LNCaP clone FGC (cell line): ENCODE measurements at regions not wholly inside any gene's neighbourhood (a gene's known extent, or its start where the extent isn't known, plus 50 kb on each side); places are given as distances from the start of the nearest gene placed in this dataset.
"Not testable (repeated sequence)": the region's sequence is repeated elsewhere in the genome, so short reads cannot be mapped to it uniquely, and the experiment has no call there.

Experiments used
- DNase-seq: peaks from one replicate; pipeline ENCODE4 v3.0.0-alpha.2; 2011; ENCODE audit warnings: low read depth
- H3K4me3 ChIP-seq: 2 replicates; pipeline ENCODE4 v1.5.1; 2011; ENCODE audit warnings: mild to moderate bottlenecking, low read depth, low read length, control low read depth
- TF ChIP-seq, protein P1 (sequence below): IDR thresholded peaks from 2 replicates; pipeline ENCODE4 v1.5.1; 2012; ENCODE audit warnings: mild to moderate bottlenecking; ENCODE audit not compliant: control insufficient read depth, insufficient read depth; ENCODE audit errors: extremely low read depth

DNA sequence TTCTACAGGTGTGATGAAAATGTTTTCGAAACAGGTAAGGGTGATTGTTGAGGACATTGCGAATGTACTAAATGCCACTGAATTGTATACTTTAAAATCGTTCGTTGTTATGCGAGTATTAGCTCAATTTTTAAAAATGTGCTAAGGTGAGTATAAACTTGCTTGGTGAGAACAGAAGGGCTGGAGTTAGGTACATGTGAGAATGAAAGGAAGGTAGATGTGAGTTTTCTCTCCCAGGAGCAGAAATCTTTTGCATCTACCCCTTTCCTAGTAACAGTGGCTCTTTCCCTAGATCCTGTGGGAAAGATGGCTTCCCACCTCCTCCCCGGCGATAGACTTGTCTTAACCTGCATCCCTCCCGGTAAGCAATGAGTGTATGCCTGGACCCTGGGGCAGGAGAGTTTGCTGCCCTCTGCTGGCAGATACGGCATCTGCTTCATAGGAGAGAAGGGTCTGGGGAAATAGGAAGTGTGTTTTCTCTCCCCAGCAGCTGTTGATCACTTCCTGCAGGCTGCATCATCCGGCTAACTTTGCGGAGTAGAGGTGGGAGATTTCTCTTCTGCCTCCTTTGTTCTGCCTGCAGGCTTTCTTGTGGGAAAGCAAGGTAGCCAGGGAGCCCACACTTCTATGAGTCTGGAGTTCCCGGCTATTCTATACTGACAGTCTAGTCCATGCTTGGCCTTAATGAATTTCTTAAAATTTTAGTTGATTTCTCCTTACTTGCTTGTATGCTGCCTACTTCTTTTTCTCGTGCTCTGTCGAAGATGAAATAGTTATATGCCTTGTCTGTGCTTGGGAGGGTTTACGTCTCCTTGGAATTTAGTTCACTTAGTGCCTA, 373.3 kb upstream of the SEMA6A start:
- peak; percentile 37 for DNase-seq
- TF ChIP-seq, protein P1, sequence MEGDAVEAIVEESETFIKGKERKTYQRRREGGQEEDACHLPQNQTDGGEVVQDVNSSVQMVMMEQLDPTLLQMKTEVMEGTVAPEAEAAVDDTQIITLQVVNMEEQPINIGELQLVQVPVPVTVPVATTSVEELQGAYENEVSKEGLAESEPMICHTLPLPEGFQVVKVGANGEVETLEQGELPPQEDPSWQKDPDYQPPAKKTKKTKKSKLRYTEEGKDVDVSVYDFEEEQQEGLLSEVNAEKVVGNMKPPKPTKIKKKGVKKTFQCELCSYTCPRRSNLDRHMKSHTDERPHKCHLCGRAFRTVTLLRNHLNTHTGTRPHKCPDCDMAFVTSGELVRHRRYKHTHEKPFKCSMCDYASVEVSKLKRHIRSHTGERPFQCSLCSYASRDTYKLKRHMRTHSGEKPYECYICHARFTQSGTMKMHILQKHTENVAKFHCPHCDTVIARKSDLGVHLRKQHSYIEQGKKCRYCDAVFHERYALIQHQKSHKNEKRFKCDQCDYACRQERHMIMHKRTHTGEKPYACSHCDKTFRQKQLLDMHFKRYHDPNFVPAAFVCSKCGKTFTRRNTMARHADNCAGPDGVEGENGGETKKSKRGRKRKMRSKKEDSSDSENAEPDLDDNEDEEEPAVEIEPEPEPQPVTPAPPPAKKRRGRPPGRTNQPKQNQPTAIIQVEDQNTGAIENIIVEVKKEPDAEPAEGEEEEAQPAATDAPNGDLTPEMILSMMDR: peak; percentile 79
- no peak overlapping the region for H3K4me3 ChIP-seq

DNA sequence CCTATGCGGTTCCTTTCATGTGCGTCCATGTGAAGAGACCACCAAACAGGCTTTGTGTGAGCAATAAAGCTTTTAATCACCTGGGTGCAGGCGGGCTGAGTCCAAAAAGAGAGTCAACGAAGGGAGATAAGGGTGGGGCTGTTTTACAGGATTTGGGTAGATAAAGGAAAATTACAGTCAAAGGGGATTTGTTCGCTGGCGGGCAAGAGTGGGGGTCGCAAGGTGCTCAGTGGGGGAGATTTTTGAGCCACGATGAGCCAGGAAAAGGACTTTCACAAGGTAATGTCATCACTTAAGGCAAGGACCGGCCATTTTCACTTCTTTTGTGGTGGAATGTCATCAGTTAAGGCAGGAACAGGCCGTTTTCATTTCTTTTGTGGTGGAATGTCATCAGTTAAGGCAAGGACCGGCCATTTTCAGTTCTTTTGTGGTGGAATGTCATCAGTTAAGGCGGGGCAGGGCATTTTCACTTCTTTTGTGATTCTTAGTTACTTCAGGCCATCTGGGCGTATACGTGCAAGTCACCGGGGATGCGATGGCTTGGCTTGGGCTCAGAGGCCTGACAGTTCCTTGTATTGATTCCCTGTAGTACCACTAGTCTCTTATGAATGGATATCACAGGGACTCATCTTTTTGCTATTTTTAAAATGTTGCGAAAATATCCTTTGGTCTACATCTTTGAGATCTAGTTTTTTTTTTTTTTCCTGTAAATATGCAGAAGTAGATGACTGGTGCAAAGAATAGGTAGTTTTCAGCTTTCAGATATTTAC, 371.2 kb upstream of the SEMA6A start:
- not testable (repeated sequence) for DNase-seq, H3K4me3 ChIP-seq

DNA sequence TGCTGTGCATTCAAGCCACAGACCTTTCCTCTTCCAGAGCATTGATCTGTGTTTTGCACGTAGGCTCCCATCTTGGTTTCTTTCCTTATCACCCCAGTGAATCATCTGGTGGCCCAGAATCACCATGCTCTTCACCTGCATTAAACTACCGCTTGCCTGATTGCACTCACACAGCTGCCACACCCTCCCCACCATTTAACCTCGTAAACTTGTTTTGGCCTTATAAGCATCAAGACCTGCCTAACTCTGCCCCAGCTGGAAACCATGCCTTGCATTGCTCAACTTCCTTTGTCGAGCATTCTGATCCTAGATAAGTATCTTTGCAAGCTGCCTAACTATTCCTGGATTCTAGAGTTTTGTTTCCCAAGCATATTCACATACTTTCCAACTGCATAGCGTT, 369.6 kb upstream of the SEMA6A start:
- TF ChIP-seq, protein P1: no peak
- H3K4me3 ChIP-seq: no peak overlapping the region
- DNase-seq: no peak

DNA sequence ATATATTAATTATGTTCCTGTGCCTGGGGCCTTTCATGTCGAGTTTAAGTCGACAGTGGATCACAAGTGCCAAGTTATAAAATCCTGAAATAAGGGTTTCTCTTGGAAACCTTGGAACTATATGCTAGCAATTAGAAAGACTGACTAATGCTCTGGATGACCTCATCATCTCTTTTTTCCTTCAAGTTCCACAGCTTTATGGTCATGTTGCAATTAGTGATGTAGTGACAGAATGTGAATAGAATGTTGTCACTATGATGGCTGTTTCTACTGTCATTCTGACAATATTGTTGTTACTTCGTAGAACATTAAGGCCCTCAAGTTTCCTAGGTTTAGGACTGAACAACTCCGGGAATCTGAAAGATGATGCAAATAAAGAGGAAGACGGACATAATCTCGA, 368.0 kb upstream of the SEMA6A start:
- H3K4me3 ChIP-seq: no peak overlapping the region
- TF ChIP-seq, protein P1: no peak
- no peak for DNase-seq

DNA sequence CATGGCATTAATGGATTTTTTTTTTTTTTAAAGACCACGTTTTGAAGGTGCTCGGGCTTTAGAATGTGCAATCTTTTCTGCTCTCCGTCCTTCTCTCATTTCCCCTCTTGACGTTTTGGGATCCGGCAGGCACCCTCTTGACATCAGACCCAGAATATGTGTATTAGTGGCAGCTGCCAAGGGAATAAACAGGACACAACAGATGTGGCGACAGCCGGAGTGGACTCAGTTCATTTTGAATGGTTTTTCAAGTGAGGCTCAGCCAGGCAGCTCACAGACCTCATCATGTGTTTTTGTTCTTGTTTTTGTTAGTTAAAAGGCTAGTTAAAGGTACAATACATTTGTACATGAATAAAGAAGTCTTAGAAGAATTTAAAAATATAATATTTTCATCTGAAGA, 365.0 kb upstream of the SEMA6A start:
- TF ChIP-seq, protein P1: no peak
- no peak for DNase-seq
- no peak overlapping the region for H3K4me3 ChIP-seq

DNA sequence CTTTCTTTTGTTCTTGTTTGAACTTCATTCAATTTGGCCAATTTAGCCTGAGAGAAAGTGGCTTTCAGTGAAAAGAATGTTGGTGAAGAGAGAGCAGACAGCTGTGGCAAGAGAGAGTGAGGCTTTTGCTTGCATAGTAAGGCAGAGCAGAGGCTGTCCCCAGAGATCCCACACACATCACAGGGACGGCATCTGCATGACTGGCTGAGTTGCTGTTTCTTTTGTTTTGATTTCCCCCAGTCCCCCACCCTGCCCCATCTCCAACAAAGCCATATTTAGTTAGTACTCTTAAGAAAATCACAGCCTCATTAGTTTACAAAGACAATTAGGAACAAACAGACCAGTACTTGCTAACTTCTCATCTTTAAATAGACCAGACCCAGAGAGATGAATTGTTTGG, 363.9 kb upstream of the SEMA6A start:
- H3K4me3 ChIP-seq: no peak overlapping the region
- DNase-seq: no peak
- TF ChIP-seq, protein P1: no peak

DNA sequence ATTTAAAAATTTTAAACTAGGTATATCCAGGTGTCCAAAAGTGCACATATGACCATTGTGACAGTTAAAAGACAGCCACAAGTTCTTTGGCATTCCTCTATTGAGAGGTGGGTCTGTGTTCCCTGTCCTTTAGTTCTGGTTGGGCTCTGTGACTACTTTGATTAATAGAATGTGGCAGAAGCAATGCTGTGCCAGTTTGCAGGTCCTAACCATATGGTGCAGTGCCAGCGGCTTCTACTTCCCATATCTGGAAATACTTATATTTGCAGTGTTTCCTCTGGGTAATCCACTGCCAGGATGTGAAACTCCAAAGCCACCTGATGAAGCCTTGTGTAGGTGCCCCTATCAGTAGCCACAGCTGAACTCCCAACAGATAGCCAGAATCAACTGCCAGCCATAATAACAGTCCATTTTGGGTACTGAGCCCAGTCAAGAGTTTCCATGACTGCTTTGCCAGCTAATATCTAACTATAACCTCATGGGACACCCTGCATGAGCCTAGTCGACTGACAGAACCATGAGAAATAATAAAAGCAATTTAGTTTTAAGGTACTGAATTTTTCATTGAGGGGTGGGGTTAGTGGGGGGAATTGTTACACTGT, 361.0 kb upstream of the SEMA6A start:
- DNase-seq: no peak
- no peak overlapping the region for H3K4me3 ChIP-seq
- TF ChIP-seq, protein P1: no peak
